Memory B cell (primary cell): ENCODE measurements at regions not wholly inside any gene's neighbourhood (a gene's known extent, or its start where the extent isn't known, plus 50 kb on each side); places are given as distances from the start of the nearest gene placed in this dataset.

Experiments
- ATAC-seq: fragments of 150-1000 bp; cut with Tn5 transposase; 2 replicates; pipeline ENCODE4 v1.10.0; 2021; ENCODE audit warnings: low read depth, mild to moderate bottlenecking, moderate library complexity
- DNase-seq, 2 donors: peaks; one replicate each; pipeline ENCODE4 v3.0.0; 2022; ENCODE audit warnings: low spot score in 2 of 2
- H3K27ac Mint-ChIP-seq: one replicate; pipeline ENCODE4 v1.8.0; 2022; ENCODE audit warnings: mild to moderate bottlenecking, moderate library complexity, mixed read lengths
- H3K27me3 Mint-ChIP-seq: one replicate; pipeline ENCODE4 v1.8.0; 2022; ENCODE audit warnings: mixed read lengths
- H3K36me3 Mint-ChIP-seq: one replicate; pipeline ENCODE4 v1.8.0; 2022; ENCODE audit warnings: mild to moderate bottlenecking, mixed read lengths
- H3K4me1 Mint-ChIP-seq: one replicate; pipeline ENCODE4 v1.8.0; 2022; ENCODE audit warnings: mixed read lengths
- H3K4me3 Mint-ChIP-seq: one replicate; pipeline ENCODE4 v1.8.0; 2022; ENCODE audit warnings: mild to moderate bottlenecking, moderate library complexity, mixed read lengths
- H3K9me3 Mint-ChIP-seq: one replicate; pipeline ENCODE4 v1.8.0; 2022; ENCODE audit warnings: mixed read lengths

DNA sequence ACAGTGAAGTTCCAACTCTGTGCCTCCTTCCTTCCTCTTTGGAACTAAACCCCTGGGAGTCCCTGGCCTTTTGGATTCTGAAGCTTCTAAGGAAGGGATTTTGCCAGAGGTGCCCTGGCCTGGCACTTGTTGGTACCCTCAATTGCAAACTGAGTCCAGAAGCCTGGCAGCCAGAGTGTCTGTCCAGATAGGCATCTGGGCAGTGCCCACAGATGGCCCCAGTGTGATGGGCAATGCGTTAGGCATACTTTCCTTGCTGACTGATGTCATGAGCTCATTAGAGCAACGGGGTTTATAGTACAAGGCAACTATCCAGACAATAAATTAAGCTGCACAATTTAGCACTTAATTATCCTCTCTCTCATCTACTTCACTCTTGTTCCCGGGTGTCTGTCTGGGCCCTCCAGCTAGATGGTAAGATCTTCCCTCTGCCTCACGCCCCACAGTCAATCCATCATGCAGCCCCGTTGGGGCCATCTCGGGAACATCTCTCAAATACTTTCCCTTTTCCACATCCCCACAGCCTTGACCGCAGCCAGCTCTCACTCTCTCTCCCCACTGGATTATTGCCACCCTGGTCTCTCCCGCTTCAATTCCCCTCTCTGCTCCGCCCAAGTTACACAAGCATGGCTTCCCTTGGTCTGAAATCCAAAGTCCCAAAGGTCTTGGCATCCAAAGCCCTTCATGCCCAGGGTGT is 157.5 kb upstream of the SMIM23 start:
- DNase-seq, result no peak
- H3K36me3 Mint-ChIP-seq, result no peaks in the 10 kb centered on the region
- H3K4me3 Mint-ChIP-seq, result no peak overlapping the region

DNA sequence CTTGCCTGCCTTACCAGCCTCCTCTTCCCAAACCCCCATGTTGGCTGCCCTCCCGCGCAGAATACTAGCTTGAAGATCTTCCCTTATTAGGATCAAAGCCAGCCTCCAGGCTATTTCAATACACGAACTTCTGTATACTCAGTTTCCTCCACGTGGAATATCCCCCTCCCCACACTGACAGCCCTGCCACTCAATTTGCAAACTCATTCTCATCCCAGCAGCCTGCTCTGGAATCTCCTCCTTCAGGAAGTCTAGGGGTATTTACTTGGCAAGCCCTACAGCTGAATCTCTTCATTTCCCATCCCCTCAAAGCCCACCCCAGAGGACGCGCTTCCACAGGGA is 157.0 kb upstream of the SMIM23 start:
- DNase-seq (no peak), ATAC-seq (no peak)
- Mint-ChIP-seq H3K27ac (no peak overlapping the region), H3K36me3 (no peaks in the 10 kb centered on the region), H3K9me3 (no peaks in the 10 kb centered on the region), H3K4me1 (peaks cover 2% of the 10 kb centered on the region), H3K4me3 (no peak overlapping the region), H3K27me3 (peaks cover 16% of the 10 kb centered on the region)

More for the DNA sequence above, 157.5 kb upstream of the SMIM23 start:
- Mint-ChIP-seq H3K27me3 (peaks cover 18% of the 10 kb centered on the region), H3K27ac (no peak overlapping the region), H3K4me1 (no peaks in the 10 kb centered on the region), H3K9me3 (no peaks in the 10 kb centered on the region)
- no peak for ATAC-seq

DNA sequence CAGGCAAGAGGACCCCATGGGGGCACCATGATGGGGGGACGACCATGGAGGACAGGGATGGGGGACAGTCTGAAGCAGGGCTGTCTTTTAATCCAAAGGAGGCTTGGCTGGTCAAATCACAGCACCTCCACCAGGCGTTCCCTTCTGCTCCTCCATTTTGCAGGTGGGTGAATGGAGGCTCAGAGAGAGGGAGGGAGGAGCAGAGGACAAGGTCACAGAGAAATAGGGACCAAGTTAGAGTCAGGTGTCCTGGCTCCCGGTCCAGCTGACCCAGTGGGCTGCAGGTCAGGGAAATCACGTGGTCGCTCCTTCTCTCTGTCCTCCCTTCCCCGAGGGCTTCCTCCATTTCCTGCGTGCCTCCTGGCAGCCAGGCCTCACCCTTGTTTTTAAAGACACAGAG is 156.4 kb upstream of the SMIM23 start:
- no peak overlapping the region for H3K4me3 Mint-ChIP-seq
- H3K27me3 Mint-ChIP-seq, result peaks cover 16% of the 10 kb centered on the region
- DNase-seq (no peak), ATAC-seq (no peak)
- peaks cover 7% of the 10 kb centered on the region for H3K4me1 Mint-ChIP-seq
- H3K36me3 Mint-ChIP-seq, result no peaks in the 10 kb centered on the region
- H3K9me3 Mint-ChIP-seq, result no peaks in the 10 kb centered on the region
- H3K27ac Mint-ChIP-seq, result no peak overlapping the region

DNA sequence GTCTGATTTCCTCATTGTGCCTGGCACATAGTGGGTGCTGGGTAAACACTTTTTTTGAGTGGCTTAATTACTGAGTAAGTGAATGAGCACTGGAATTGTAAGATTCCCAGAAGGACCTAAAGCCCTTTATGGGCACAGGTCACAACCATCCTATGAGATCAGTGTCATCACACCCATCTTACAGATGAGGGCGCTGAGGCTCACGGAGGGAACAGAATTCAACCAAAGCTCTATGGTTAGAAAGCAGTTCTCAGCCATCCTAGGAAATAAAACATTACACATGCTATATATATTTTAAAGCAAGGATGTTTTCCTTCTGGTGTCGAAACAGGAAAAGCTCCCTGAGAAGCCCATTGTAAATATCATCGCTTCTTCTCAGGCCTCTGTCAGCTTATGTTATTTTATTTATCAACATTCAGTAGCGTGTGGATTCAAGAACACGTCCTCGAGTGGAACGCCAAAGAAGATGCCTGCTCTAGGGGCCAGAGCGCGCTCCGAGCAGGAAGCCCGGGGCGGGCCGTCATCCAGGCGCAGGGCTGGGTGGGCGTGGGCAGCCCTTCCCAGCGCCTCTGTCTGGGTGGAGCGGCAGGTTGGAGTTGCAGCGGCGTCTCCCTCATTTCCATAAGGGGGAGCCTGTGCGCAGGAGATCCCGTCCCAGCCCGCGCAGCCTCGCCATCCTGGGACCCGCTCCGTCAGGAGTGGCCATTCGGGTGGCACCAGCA is 155.8 kb upstream of the SMIM23 start:
- no peaks in the 10 kb centered on the region for H3K9me3 Mint-ChIP-seq
- no peak for ATAC-seq
- H3K4me3 Mint-ChIP-seq, result no peak overlapping the region
- H3K27ac Mint-ChIP-seq, result no peak overlapping the region
- peaks cover 10% of the 10 kb centered on the region for H3K4me1 Mint-ChIP-seq
- no peak for DNase-seq
- H3K36me3 Mint-ChIP-seq, result no peaks in the 10 kb centered on the region
- H3K27me3 Mint-ChIP-seq, result peaks cover 16% of the 10 kb centered on the region

DNA sequence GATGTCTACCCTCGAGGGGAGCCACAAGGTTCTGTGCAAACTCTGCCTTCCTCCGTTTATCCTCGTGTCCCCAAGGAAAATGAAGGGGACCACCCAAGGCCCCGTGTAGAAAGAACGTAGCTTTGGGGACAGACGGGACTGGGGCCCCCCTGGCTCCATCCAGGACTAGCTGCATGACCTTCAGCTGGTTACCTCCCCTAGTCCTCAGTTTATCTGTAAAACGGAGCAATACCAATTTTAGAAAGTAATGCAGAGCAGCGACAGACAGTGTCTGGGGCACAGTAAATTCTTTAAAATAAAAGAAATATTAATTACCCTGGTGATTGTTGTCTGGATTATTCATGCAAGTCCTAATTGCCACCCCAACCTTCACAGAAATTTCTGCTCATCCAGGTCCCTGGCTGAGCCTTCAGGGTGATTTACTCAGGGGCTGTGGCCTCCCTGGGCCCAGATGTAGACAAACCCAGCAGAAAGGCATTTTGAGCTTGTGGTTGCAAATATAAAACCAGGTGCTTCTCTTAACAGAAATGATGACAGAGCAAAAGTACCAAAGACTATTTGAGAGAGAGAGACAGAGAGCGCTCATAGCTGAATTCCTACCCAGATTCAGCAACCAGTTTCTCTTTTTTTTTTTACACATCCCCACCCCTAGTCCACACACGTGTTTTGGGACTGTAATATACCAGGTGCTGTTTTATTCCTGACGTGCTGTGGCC is 155.1 kb upstream of the SMIM23 start:
- H3K36me3 Mint-ChIP-seq, result no peaks in the 10 kb centered on the region
- H3K4me1 Mint-ChIP-seq, result peaks cover 10% of the 10 kb centered on the region
- no peak overlapping the region for H3K4me3 Mint-ChIP-seq
- peaks cover 16% of the 10 kb centered on the region for H3K27me3 Mint-ChIP-seq
- no peak for DNase-seq
- H3K27ac Mint-ChIP-seq, result no peak overlapping the region
- H3K9me3 Mint-ChIP-seq, result no peaks in the 10 kb centered on the region
- no peak for ATAC-seq

DNA sequence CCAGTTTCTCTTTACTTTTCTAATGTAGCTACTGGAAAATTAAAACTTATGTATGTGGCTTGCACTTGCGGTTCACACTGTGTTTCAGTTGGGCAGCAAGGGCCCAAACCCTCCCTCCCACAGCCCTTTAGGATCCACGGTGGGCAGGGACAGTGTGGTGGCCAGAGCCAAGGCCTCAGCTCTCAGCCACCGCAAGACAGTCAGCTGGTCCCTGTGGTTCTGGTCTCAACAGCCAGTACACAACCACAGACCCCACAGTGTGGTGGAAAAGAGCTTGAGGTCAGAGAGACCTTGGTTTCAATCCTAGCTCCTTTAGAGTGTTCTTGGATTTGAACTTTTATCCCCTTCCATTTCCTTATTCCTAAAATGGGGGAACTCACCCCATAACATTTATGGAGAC is 153.0 kb upstream of the SMIM23 start:
- Mint-ChIP-seq H3K36me3 (no peaks in the 10 kb centered on the region), H3K27me3 (peaks cover 17% of the 10 kb centered on the region), H3K4me3 (no peak overlapping the region), H3K4me1 (peaks cover 10% of the 10 kb centered on the region), H3K9me3 (no peaks in the 10 kb centered on the region), H3K27ac (no peak overlapping the region)
- no peak for DNase-seq
- no peak for ATAC-seq

DNA sequence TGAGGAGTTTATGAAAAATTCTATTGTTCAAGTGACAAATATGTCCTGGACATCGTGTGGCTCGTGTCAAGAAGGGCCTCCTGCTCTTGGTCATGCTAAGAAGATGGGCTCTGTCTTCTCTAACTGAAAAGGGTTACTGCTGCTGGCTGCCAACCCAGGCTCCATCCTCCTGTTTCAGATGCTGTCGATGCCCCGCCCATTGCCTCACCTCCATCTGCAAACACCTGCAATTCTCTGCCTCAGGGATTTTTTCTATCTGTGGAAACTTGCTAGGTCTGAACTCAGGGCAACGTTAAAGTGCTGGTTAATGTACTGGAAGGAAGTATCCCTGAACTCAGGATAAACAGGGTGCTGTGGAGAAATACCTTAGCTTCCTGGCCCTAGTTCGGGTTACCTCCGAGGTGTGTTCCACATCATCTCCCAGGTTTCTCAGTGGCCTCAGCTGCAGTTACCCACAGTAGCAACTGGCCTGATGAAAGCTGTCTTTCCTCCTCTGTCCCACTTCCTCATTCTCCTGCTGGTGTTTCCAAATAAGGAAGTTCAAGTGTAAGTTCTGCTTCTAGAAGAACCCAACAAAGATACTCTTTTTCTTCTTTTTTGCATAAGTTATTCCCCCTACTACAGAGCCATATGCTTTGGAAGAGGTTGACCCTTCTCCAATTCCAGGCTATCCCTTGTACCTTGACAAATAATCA is 151.7 kb upstream of the SMIM23 start:
- H3K27me3 Mint-ChIP-seq, result peaks cover 11% of the 10 kb centered on the region
- DNase-seq (no peak), ATAC-seq (peak; percentile 78)
- H3K36me3 Mint-ChIP-seq, result no peaks in the 10 kb centered on the region
- no peak overlapping the region for H3K4me3 Mint-ChIP-seq
- no peak overlapping the region for H3K27ac Mint-ChIP-seq
- H3K9me3 Mint-ChIP-seq, result no peaks in the 10 kb centered on the region
- peaks cover 10% of the 10 kb centered on the region for H3K4me1 Mint-ChIP-seq

DNA sequence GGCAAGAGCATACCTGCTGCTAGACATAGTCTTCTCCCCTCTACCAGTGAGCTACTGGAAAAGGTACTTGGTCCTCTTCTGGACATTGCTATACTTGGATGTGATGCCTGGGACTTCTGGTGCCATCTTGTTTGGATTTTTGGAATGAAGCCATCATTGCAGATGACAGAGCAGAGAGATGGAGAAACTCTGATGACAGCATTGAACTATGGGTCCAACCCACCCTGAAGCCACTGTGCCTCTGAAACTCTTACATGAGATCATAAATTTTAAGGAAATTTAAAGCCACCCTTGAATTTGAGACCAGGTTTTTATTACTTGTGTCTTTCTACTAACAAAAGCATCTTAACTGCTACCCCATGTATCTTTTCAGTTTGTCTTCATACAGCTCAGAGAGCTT is 151.1 kb upstream of the SMIM23 start:
- Mint-ChIP-seq H3K4me1 (peaks cover 10% of the 10 kb centered on the region), H3K27ac (no peak overlapping the region), H3K9me3 (no peaks in the 10 kb centered on the region), H3K36me3 (no peaks in the 10 kb centered on the region), H3K4me3 (no peak overlapping the region), H3K27me3 (peaks cover 11% of the 10 kb centered on the region)
- no peak for DNase-seq
- no peak for ATAC-seq

DNA sequence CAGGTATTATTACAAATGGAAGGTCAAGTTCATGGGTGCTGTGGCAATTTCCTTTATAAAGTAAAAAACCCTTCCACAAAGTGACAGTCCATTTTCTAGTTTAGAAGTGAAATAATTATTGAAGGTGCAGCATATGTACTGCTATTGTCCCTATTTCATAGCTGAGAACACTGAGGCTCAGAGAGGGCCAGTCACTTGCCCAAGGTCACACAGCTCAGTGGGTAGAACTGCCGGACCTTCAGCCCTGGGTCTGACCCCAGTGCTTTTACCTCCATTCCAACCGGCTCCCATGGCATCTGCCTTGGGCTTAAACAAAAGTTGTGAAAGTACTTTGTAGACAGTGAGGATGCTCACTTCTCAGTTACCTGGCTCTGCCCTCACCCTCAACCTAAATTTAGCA is 150.6 kb upstream of the SMIM23 start:
- DNase-seq (no peak), ATAC-seq (no peak)
- Mint-ChIP-seq H3K4me3 (no peak overlapping the region), H3K36me3 (no peaks in the 10 kb centered on the region), H3K9me3 (no peaks in the 10 kb centered on the region), H3K27me3 (peaks cover 11% of the 10 kb centered on the region), H3K4me1 (peaks cover 10% of the 10 kb centered on the region), H3K27ac (no peak overlapping the region)

DNA sequence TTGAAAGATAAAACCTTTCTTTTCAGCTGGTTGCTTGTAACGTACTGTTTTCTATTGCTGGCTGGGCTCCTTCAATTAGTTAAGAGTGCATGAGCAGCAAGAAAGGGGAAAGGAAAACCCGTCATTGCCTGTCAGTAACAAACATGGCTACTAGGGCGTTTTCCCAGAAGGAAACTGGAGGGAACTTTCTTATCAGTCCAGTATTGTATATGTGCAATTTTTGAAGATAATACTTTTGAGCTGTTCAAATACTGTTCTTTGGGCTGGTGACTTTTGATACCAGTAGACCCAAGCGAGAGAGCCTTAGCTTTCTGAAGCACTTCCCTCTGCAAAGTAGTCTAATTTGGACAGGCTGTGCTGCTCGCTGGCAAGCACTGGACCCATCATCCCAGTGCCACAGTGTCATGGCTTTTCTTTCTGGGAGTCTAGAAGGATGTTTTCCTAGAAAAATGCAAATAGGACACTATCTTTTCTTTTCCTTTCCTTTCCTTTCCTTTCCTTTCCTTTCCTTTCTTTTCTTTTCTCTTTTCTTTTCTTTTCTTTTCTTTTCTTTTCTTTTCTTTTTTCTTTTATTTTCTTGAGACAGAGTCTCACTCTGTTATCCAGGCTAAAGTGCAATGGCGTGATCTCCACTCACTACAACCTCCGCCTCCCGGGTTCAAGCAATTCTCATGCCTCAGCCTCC is 149.9 kb upstream of the SMIM23 start:
- H3K27me3 Mint-ChIP-seq, result peaks cover 9% of the 10 kb centered on the region
- ATAC-seq, result no peak

DNA sequence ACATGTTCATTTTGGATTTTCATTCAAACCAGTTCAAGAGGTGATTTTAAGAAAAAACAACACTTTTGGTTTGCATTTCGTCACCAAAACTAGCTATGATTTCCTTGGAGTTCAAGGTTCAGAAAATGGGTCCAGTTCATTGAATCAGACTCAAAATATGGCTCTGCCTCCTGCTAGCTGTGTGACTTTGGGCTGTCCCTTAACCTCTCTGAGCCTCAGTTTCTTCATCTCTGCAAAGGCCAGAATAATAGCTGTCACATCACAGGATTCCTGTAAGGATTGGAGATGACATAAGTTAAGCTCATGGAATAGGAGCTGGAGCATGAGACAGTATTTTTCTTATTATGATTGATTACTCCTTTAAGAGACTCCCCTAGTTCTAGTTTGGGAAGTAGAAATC is 147.8 kb upstream of the SMIM23 start:
- no peak overlapping the region for H3K4me3 Mint-ChIP-seq
- DNase-seq (no peak), ATAC-seq (no peak)
- peaks cover 10% of the 10 kb centered on the region for H3K4me1 Mint-ChIP-seq
- no peaks in the 10 kb centered on the region for H3K9me3 Mint-ChIP-seq
- H3K27me3 Mint-ChIP-seq, result peaks cover 6% of the 10 kb centered on the region
- no peak overlapping the region for H3K27ac Mint-ChIP-seq
- H3K36me3 Mint-ChIP-seq, result no peaks in the 10 kb centered on the region

More for the DNA sequence above, 149.9 kb upstream of the SMIM23 start:
- Mint-ChIP-seq H3K27ac (no peak overlapping the region), H3K9me3 (no peaks in the 10 kb centered on the region), H3K4me3 (no peak overlapping the region), H3K4me1 (peaks cover 10% of the 10 kb centered on the region), H3K36me3 (no peaks in the 10 kb centered on the region)
- no peak for DNase-seq

DNA sequence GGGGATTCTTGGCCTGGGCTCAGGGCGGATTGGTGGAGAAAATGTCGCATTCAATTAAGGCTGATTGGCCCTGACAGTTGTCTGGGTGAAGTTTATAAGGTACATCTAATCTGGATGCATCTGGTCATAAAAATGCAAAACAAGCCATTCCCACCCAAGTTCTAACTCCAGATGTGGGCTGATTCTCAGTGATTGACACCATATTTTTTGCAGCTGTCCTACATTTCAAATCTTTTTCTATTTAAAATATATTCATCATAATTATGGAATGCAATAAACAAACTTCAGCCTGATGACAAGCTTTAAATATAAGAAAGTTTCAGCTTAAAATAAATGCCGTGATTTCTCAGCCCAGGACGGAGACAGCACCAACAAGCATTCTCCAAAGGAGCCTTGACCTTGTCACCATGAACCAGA is 146.4 kb upstream of the SMIM23 start:
- no peak for DNase-seq
- H3K4me3 Mint-ChIP-seq, result no peak overlapping the region
- H3K36me3 Mint-ChIP-seq, result no peaks in the 10 kb centered on the region
- H3K9me3 Mint-ChIP-seq, result no peaks in the 10 kb centered on the region
- H3K4me1 Mint-ChIP-seq, result peaks cover 4% of the 10 kb centered on the region
- ATAC-seq, result no peak
- peaks cover 10% of the 10 kb centered on the region for H3K27me3 Mint-ChIP-seq
- no peak overlapping the region for H3K27ac Mint-ChIP-seq

DNA sequence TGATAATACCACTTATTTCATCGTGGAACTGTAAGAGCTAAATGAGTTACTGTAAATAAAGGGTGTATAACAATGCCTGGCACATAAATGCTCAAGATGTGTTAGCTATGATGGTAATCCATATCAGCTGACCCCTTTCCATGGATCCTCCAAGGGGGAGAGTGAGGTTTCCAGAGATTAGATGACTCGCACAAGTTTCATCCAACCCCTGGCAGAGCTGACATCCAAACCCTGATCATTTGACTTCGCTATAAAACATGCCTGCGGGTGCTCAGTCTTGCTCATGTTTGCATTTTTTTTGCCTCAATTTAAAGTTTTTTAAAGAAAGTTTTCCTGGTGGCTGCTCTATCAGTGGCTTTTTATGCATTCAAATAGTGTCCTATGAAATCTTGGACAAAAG is 145.7 kb upstream of the SMIM23 start:
- H3K4me1 Mint-ChIP-seq, result no peaks in the 10 kb centered on the region
- no peak overlapping the region for H3K4me3 Mint-ChIP-seq
- DNase-seq (no peak), ATAC-seq (no peak)
- H3K27ac Mint-ChIP-seq, result no peak overlapping the region
- no peaks in the 10 kb centered on the region for H3K36me3 Mint-ChIP-seq
- peaks cover 11% of the 10 kb centered on the region for H3K27me3 Mint-ChIP-seq
- H3K9me3 Mint-ChIP-seq, result no peaks in the 10 kb centered on the region

DNA sequence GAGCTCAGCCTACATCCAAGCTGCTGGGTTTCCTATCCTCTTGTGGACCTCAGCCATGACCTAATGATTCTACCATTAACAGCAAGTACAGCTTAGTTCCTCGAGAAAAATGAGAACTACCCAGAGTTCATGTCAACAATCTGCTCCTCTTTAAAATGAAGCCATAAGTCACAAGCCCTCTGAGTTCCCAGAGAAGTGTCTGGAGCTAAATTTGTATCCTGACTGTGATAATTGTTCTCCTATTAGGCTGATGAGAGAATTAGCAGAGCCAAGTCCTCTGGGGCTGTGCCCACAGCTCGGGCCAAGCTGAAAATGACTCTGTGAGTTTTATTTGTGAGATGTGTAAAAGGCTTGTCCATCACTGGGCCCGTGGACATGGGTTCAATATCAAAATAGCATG is 145.1 kb upstream of the SMIM23 start:
- Mint-ChIP-seq H3K36me3 (no peaks in the 10 kb centered on the region), H3K9me3 (no peaks in the 10 kb centered on the region), H3K27ac (no peak overlapping the region), H3K4me3 (no peak overlapping the region), H3K27me3 (peaks cover 11% of the 10 kb centered on the region), H3K4me1 (no peaks in the 10 kb centered on the region)
- ATAC-seq (no peak), DNase-seq (no peak)
